GM21390 (cell line): ENCODE measurements at regions not wholly inside any gene's neighbourhood (a gene's known extent, or its start where the extent isn't known, plus 50 kb on each side); places are given as distances from the start of the nearest gene placed in this dataset.
A peak's percentile ranks its signal among the peaks of the same experiment; 100 is the strongest.
"Not testable (repeated sequence)": the region's sequence is repeated elsewhere in the genome, so short reads cannot be mapped to it uniquely, and the experiment has no call there.

Experiments used
- ATAC-seq: cut with Tn5 transposase; IDR thresholded peaks from one replicate; pipeline ENCODE4 v1.9.1; 2021; ENCODE audit not compliant: unreplicated experiment

DNA sequence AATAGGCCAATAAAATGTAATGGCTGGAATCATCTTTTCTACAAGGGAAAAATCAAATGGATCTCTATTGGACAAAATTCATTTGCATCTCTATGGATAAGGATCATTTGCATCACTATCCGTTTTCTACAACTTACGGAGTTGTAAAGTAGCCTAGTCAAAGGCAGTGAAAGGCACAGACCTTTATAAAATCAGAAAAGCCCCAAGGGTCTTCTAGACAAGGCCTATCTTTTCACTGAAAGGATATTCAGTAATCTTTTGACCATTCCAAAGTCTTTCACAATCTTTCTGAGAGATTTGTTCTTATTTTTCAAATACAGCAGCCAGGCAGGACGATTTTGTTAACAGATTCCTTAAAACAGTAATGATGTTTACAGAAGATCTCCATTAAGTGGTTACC is 119.5 kb upstream of the JADE1 start:
- no peak for ATAC-seq

DNA sequence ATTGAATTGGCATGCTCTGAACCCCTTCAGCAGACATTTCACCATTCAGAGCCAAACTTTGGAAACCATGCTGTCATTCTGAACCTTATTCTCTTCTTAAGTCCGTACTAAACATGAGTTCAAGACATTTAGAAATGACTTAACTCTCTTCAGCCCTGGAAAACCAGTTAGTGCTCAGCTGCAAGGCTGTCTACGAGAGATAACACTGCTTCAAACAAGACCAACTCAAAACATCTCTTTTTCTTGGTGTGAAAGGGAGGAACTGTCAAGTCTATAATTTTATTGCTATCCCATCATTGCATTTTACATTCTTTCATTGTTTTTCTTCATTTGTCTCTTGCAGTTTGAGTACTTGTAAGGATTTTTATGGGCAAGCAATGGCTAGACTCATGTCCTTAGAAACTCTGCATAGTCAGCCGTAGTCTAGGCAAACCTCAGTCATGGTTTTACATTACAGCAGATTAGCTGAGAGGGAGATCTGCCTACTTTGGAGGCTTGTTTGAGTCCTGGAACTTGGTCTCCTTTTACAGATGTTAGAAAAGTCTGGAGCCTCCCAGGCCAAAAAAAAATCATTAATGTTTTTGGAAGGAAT is 120.6 kb upstream of the JADE1 start:
- no peak for ATAC-seq

DNA sequence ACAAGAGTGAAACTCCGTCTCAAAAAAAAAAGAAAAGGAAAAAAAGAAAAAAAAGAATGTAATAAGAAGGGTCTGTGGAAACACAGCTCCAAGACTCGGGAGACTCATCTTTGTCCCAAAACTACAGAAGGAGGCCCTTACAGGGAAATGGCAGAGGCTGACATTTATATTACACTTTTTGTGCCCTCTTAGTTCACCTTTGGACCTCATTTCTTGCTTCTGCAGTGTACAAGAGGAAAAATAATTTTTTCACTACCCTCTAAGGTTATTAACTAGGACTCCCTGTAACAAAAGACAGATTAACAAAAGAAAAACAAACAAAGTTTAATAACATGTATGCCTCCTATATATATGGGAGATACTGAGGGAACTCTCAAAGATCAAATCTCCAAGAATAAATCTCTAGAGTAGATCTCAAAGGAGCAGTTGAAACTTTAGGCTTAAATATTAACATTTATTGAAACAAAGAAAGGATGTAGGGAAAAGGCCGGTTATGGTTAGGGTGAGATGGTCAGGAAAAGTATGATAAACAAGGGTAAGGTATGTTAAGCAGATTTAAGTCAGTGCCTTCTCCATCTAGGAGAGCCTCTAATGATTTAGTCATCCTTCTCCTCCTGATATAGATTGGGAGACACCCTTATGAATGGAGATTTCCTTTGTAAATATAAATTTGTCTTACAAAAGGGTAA is 121.3 kb upstream of the JADE1 start:
- ATAC-seq, result no peak

DNA sequence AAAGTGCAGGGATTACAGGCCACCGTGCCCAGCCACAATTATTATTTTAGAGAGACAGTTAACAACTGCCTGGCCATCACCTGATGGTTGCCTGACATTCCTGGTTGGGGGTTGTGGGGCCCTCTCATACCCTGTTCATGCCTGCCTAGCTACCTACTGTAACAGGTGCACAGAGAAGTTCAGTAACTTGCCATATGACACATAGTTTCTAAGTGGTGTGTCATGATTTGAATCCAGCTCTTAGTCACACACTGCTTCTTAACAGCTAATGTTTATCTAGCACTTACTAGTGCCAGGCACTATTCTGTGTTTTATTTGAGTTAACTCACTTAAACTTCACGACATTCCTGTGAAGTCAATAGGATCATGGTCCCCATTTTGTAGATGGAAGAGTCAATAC is 122.7 kb upstream of the JADE1 start:
- ATAC-seq, result no peak

DNA sequence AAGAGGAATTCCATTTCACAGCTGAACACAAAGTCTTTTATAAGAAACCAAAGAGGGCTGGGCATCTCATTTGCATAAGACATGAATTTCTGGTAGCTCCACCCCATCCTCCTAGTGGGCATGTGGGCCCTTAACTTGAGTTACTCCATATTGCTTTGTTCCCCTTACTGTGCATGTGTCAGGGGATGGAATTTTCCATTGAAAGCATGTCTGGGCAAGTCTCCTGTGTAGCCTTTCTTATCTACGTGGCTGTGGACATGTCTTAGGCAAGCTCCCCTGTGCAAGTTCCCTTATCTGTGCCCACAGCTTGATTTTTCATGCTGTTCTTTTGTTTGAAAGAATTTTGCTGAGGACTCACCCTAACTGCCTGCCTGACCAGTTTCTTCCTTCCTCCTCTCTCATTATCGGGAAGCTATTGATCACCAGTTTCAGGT is 123.5 kb upstream of the JADE1 start:
- no peak for ATAC-seq

DNA sequence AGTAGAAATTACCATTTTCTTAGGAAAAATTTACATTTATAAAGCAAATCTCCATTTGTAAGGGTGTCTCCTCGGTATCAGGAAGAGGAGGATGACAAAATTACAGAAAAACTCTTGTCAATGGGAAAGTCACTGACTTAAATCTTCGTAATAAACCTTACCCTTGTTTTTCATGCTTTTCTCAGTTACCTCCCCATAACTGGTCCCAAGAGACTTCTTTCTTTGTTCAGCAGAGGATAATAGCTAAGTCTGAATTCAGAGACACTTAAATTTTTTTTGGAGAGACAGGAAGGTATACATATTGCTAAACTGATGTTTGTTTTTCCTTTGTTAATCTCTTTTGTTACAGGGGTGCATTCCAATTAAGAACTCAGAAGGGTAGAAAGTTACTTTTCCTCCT is 125.5 kb upstream of the JADE1 start:
- ATAC-seq, result no peak

DNA sequence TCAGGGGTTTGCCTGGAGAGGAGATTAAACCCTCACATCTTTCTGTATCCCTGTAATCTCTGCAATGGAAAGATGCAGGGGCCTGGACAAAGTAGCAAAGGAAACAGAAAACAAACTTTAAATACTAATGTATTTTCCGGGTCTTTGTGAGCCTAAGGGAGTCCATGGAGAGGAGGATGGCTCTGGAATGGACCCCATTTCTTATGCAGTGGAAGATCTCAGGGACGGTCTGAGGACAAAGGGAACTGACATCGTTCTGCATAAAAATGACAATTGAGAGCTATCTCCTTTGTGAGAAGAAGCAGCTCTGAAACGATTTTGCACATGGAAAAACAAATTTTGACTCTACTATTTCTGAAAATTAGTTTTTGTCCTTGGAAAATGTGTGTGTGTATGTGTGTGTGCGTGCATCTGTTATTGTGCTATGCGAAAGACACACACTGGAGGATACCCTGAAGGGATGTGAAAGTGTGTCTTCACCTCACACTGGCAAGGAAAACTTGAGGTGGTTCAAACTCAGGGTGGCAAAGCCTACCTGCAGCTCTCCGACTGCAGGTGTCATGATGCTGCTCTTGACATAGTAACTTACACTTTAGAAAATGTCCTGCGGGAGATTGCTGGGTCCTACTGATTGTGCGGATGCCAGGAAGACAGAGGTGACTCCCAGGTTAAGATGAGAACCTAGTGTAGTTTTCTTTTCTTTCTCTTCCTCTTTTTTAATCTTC is 126.4 kb upstream of the JADE1 start:
- no peak for ATAC-seq

DNA sequence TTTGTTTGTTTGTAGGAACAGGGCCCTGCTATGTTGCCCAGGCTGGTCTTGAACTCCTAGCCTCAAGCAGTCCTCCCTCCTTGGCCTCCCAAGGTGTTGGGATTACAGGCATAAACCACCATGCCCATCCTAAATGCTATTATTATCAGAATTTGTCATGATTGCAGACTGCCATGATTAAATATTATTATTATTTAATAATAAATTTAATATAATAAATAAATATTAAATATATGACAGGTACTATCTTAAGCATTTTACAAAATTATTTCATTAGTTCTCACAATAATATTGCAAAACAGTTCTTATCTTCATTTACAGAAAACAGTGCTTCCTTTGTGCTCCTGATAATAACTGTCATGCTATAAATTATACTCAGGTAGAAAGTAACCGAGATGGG is 133.4 kb upstream of the JADE1 start:
- ATAC-seq, result no peak

DNA sequence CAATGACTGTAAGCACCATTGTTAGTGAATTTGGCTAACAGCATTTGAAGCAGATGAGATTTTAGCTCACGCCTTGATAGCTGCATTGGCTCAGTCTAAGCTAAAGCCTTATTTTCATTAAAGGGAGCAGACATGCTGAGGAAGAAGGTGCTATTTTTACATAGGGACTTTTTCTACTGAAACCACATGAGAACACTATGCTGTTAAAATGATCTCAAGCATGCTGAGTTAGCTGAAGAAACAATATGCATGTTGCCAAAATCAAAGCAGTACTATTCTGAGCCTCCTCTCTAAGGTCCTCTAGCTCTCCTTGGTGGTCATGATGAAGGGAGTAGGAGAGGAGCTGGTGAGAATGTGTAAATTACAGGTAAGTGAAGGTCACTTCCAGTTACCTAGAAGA is 134.4 kb upstream of the JADE1 start:
- peak; percentile 95 for ATAC-seq

DNA sequence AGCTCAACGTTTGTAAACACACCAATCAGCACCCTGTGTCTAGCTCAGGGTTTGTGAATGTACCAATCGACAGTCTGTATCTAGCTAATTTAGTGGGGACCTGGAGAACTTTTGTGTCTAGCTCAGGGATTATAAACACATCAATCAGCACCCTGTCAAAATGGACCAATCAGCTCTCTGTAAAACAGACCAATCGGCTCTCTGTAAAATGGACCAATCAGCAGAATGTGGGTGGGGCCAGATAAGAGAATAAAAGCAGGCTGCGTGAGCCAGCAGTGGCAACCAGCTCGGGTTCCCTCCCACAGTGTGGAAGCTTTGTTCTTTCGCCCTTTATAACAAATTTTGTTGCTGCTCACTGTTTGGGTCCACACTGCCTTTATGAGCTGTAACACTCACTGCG is 136.3 kb upstream of the JADE1 start:
- ATAC-seq, result not testable (repeated sequence)

DNA sequence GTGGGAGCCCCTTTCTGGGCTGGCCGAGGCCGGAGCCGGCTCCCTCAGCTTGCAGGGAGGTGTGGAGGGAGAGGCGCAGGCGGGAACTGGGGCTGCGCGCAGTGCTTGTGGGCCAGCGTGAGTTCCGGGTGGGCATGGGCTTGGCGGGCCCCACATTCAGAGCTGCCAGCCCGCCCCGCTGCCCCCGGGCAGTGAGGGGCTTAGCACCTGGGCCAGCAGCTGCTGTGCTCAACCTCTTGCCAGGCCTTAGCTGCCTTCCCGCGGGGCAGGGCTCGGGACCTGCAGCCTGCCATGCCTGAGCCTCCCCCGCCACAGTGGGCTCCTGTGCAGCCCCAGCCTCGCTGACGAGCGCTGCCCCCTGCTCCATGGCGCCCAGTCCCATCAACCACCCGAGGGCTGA is 136.9 kb upstream of the JADE1 start:
- ATAC-seq, result not testable (repeated sequence)

DNA sequence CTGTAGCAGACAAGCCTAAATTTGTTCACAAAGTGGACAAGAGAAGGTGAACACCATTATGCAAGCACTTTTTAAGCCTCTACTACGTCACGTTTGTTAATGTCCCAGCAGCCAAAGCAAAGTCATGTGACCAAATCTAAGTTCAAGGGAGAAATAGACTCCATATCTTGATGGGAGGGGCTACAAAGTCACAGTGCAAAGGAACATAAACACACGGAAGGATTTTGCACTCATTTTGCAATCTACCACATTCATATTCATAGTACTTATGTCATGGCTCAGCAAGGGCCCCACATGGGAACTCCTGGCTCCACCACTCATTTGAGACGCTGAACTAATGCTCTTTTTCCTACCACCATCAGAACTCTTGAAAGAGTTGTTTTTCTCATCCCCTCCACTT is 139.0 kb upstream of the JADE1 start:
- ATAC-seq, result no peak

DNA sequence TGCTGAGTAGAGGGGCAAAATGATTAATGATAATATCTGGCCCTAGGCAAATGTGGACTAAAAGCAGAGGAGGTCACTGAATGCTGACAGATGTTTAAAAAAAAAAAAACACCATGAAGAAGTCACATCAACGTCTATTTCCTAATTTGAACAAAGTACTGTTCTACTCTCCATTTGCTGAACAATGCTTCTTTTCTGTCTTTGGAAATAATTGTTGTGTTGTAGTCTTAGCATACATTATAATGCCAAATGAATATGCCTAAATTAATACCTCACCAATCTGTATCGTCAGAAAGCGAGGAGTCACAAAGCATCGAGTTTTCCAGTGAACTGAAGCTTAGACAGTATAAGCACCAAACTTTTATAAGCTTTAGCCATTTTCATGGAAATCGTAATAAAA is 140.9 kb upstream of the JADE1 start:
- no peak for ATAC-seq

DNA sequence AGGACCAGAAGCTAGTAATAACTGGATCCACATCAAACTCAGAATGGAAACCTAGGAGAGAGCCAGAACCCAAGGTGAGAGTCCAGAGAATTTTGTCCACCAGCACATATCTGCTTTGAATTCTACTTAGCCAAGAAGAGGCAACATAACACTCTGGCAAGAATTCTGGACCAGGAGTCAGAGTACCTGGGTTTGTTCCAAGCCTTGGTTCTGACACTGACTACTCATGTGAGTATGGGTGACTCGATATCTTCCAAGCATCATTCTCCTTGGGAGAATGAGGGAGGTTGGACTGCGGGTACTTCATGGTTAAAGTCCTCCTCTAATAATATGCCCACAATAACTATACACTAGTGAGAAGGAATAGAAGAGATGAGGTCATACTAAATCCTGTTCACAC is 144.0 kb upstream of the JADE1 start:
- ATAC-seq, result no peak

DNA sequence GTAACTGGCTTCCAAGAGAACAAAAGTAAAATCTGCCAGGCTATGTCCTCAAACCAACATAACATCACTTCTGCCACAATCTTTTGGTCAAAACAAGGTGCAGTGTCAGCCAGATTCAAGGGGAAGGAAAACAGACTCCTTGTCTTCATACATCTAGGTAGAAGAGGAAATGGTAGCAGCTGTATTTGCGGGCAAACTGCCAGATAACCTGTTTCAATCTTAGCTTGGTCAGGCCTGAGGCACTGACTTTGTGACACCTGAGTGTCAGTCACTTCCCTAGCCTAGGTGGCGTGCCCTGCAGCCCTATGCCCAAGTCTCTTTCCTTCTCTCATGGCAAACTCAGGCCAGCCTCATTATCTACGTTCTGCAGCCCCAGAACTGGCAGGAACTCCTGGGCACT is 146.2 kb upstream of the JADE1 start:
- peak; percentile 77 for ATAC-seq

DNA sequence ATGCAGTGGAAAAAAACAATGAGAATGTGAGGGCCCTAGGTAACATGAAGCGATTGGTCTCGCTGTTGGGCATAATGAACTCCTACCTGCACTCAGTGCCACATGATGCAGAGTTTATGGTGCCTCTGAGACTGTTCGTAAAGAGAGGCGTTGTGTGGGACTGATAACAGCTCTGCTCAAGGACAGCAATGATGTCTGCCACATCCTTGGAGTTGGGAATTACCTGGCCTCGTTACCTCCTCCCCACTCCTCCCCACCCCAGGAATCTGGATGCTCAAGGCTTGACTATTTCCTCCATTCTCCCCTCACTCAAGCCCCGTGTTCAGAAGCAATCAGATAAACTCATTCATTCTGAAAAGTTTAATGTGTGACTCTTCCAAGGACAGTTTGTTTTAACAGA is 148.0 kb upstream of the JADE1 start:
- no peak for ATAC-seq

DNA sequence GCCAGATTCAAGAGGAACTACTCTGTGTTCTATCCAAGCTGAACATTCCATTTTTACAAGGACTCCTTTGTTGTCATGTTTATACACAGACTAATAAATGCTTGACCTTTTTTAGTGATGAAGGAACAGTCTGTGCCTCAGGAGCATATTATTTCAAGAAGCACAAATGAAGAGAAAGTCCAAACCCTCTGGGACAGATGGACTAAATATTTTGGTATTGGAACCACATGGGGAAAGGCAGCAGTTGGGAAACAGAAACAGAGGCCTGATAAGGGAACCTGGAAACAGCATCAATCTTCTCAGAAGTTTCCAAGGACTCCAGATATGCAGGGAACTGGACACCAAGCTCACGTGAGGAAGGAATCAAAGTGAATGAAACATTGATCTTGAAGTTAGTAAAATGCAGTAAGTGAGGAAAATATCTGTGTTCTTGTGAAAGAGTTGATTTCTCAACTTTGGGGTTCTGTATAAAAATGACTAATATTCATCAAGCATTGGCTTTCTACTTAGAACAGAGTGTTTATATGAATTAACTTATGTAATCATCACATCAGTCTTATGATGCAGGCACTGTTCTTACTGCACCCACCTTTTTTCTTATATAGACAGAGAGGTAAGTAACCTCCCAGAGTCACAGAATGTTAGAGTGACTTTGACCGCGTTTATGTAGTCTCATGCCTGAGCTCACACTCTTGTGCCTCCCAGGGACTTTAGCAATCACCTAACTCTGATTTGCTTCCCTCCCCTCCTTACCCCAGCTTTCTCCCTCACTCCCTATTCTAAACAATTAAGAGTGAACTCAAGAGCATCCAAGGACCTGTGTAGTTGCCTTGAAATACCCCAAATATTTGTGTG is 148.9 kb upstream of the JADE1 start:
- ATAC-seq, result no peak

DNA sequence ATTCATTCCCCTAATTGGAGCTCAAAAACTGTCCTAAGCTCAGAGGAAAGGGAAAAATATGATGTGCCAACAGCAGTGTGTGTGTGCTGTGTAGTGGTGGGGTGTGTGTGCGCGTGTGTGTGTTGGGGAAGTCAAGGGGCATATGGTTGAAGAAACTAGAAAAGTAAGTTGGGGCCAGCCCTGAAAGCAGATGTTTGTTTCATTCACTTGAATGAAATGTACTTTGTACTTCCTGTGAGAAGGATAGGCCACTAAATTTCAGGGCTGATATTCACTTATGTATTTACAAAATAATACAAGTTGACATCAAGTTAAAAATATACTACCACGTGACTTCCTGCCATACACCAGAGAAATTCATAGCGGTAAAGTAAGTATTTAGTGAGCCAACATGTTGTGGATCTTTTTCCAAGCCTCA is 151.3 kb upstream of the JADE1 start:
- ATAC-seq, result no peak

DNA sequence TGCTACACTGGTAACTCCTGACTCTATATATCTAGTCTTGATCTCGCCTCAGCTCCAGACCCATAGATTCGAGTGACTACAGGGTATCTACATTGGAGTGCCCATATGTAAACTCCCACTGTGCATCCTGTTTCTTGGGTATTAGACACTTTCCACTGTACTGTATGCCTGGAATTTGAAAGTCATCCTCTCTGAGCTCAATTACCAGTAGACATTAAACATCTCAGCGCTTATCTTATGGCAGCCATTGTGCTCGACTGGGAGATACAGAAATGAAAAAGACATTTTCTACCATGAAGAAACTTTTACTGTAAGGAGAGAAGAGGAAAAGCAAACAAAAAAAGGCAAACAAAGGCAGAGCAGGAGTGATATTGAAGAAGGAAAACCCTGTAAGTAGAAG is 151.9 kb upstream of the JADE1 start:
- no peak for ATAC-seq

DNA sequence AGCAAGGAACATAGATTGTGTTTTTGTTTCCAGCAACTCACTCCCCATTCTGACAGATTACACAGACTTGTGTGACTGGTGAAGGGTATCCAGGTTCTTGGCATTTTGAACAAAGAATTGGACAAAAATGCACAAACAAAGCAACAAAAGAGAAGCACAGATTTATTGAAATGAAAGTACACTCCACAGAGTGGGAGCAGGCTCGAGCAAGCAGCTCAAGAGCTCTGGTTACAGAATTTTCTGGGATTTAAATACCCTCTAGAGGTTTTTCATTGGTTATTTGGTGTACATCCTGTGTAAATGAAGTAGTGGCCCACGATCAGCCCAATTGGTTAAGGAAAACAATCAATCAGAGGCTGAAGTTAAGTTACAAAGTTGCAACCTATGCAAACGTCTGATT is 155.0 kb upstream of the JADE1 start:
- no peak for ATAC-seq
